ENCODE measurements at regions not wholly inside any gene's neighbourhood (a gene's known extent, or its start where the extent isn't known, plus 50 kb on each side); places are given as distances from the start of the nearest gene placed in this dataset.

GRCh38 chr11:42249401-42249800 is 789.9 kb upstream of the LRRC4C start:
- no peaks in the 10 kb centered on the region for H3K4me1 ChIP-seq
- no peak overlapping the region for H3K4me3 ChIP-seq
- DNase-seq (ENCODE audit: low spot score in 2 of 2), result no peak
- H3K9me3 ChIP-seq, result no peaks in the 10 kb centered on the region
- intact Hi-C loops (cut with DNase I; ENCODE audit: low total_unique reads), result no loop called here
- no peaks in the 10 kb centered on the region for H3K27me3 ChIP-seq
- no peaks in the 10 kb centered on the region for H3K36me3 ChIP-seq
- H3K27ac ChIP-seq, result no peak overlapping the region
- TF ChIP-seq POLR2A (IDR thresholded peaks at IDR 0.05) (no peak), POLR2AphosphoS5 (IDR thresholded peaks at IDR 0.05) (no peak), CTCF (IDR thresholded peaks at IDR 0.05) (no peak)

- Histone ChIP-seq H3K4me1 (no peaks in the 10 kb centered on the region), H3K27me3 (no peaks in the 10 kb centered on the region), H3K4me3 (no peak overlapping the region), H3K9me3 (no peaks in the 10 kb centered on the region), H3K36me3 (no peaks in the 10 kb centered on the region), H3K27ac (no peak overlapping the region)
- no peak for DNase-seq (ENCODE audit: low spot score in 2 of 2)
- intact Hi-C loops (cut with DNase I; ENCODE audit: low total_unique reads), result no loop called here
- TF ChIP-seq POLR2A (IDR thresholded peaks at IDR 0.05), result no peak
- no peak for TF ChIP-seq CTCF (IDR thresholded peaks at IDR 0.05)
- no peak for TF ChIP-seq POLR2AphosphoS5 (IDR thresholded peaks at IDR 0.05)
Observed at GRCh38 chr11:42249956-42250355, 790.5 kb upstream of the LRRC4C start.

- H3K27me3 ChIP-seq, result no peaks in the 10 kb centered on the region
- no peaks in the 10 kb centered on the region for H3K4me1 ChIP-seq
- DNase-seq (ENCODE audit: low spot score in 2 of 2), result no peak
- intact Hi-C loops (cut with DNase I; ENCODE audit: low total_unique reads), result no loop called here
- H3K36me3 ChIP-seq, result no peaks in the 10 kb centered on the region
- H3K4me3 ChIP-seq, result no peak overlapping the region
- no peak overlapping the region for H3K27ac ChIP-seq
- no peaks in the 10 kb centered on the region for H3K9me3 ChIP-seq
- TF ChIP-seq POLR2A (IDR thresholded peaks at IDR 0.05) (no peak), POLR2AphosphoS5 (IDR thresholded peaks at IDR 0.05) (no peak), CTCF (IDR thresholded peaks at IDR 0.05) (no peak)
Observed at GRCh38 chr11:42251984-42252383, 792.5 kb upstream of the LRRC4C start.

- H3K27me3 ChIP-seq, result no peaks in the 10 kb centered on the region
- no peaks in the 10 kb centered on the region for H3K9me3 ChIP-seq
- H3K4me3 ChIP-seq, result no peak overlapping the region
- H3K36me3 ChIP-seq, result no peaks in the 10 kb centered on the region
- H3K4me1 ChIP-seq, result no peaks in the 10 kb centered on the region
- TF ChIP-seq POLR2A (IDR thresholded peaks at IDR 0.05) (no peak), POLR2AphosphoS5 (IDR thresholded peaks at IDR 0.05) (no peak), CTCF (IDR thresholded peaks at IDR 0.05) (no peak)
- H3K27ac ChIP-seq, result no peak overlapping the region
- intact Hi-C loops (cut with DNase I; ENCODE audit: low total_unique reads), result no loop called here
- DNase-seq (ENCODE audit: low spot score in 2 of 2), result no peak
Observed at GRCh38 chr11:42253156-42253555, 793.7 kb upstream of the LRRC4C start.

- H3K9me3 ChIP-seq, result no peaks in the 10 kb centered on the region
- intact Hi-C loops (cut with DNase I; ENCODE audit: low total_unique reads), result no loop called here
- no peak for DNase-seq (ENCODE audit: low spot score in 2 of 2)
Observed at GRCh38 chr11:42255906-42256305, 796.5 kb upstream of the LRRC4C start.

More at GRCh38 chr11:42255906-42256305, 796.5 kb upstream of the LRRC4C start:
- H3K27me3 ChIP-seq, result no peaks in the 10 kb centered on the region
- no peaks in the 10 kb centered on the region for H3K36me3 ChIP-seq
- no peak overlapping the region for H3K27ac ChIP-seq
- TF ChIP-seq POLR2A (IDR thresholded peaks at IDR 0.05), result no peak
- no peak for TF ChIP-seq CTCF (IDR thresholded peaks at IDR 0.05)
- TF ChIP-seq POLR2AphosphoS5 (IDR thresholded peaks at IDR 0.05), result no peak
- H3K4me3 ChIP-seq, result no peak overlapping the region
- no peaks in the 10 kb centered on the region for H3K4me1 ChIP-seq
